ENCODE measurements at regions not wholly inside any gene's neighbourhood (a gene's known extent, or its start where the extent isn't known, plus 50 kb on each side); places are given as distances from the start of the nearest gene placed in this dataset.

DNA sequence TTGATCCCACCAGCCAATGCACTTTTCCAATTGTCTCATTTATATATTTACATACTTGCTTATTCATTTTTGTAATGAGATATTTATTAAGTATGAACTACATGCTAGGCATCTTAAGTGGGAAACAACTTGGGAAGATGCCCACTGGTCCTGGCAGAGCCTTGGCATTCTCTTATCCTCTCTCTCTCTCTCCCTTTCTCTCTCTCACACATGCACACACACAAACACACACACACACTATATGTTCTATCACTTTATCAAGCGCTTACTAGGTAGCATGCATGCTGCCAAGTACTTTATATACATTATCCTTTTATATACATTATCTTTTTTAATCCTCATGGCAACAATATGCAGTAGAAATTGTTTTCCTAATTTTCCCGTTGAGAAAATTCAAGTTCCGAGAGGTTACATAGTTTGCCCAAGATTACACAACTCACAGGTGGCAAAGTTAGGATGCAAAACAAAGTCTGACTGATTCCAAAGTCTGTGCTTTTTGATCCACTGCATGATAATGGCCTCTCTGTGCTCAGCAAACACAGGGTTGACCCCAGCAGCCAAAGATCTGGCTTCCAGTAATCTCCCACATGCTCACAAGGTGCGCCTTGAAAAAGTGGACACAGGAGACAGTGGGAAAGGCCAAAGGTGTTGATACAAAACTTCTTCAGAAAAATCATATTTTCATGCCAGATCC lies 173.1 kb upstream of the KLF3 start:
- POLR2A ChIA-PET (ENCODE audit: partially characterized antibody), result interaction anchor here (1.1 kb wide), 1 partner anchor 10 kb away, joined by 3 read pairs; no protein-coding TSS in a partner anchor
- peaks cover 5 to 17% (median 8%) of the 10 kb centered on the region in 4 experiments for H3K4me1 ChIP-seq (replicated peaks in 1 of 4; ENCODE audit: control insufficient read depth in 3 of 4, insufficient read depth in 4 of 4, low read length in 3 of 4)
- no peaks in the 10 kb centered on the region for H3K27me3 ChIP-seq (replicated peaks in 1 of 4; ENCODE audit: control insufficient read depth in 3 of 4, extremely low read depth in 1 of 4, insufficient read depth in 3 of 4, low read length in 3 of 4)
- H3K23me2 ChIP-seq (ENCODE audit: low read depth, low read length), result peaks cover 5% of the 10 kb centered on the region; the same call in 1 of the 2 replicates
- H2AK5ac ChIP-seq (ENCODE audit: low read depth, low read length), result no peak overlapping the region
- no peak for DNase-seq (ENCODE audit: low read depth in 1 of 2, low spot score in 2 of 2)
- no peak overlapping the region; a peak in 1 of 4 replicates for H3K4me2 ChIP-seq (ENCODE audit: insufficient read depth in 1 of 2, low read depth in 2 of 2, low read length in 2 of 2)
- FAIRE-seq, result no peak
- H3K4ac ChIP-seq (replicated peaks; ENCODE audit: insufficient read length, low read depth, low read length), result no peak overlapping the region
- CTCF ChIA-PET (ENCODE audit: partially characterized antibody), result interaction anchor here (0.5 kb wide), 1 partner anchor 8 kb away, joined by 3 read pairs; no protein-coding TSS in a partner anchor
- no peak overlapping the region for H2BK120ac ChIP-seq (replicated peaks; ENCODE audit: low read depth, low read length)
- H4K20me1 ChIP-seq (replicated peaks in 1 of 2; ENCODE audit: control insufficient read depth in 1 of 2, insufficient read depth in 2 of 2, low read length in 2 of 2), result no peaks in the 10 kb centered on the region
- no peak overlapping the region for H2BK12ac ChIP-seq (ENCODE audit: low read depth, low read length)
- no peak overlapping the region for H3K23ac ChIP-seq (ENCODE audit: insufficient read length)
- 89% methylated on average over 4 of the region's 4 CpGs; no CpG with 5 or more reads in 1 of the 2 experiments for WGBS, 2 experiments (ENCODE audit: extremely low coverage in 1 of 2, insufficient coverage in 1 of 2, insufficient read length in 1 of 2, insufficient replicate concordance in 2 of 2, low coverage in 1 of 2, low lambda C conversion rate in 2 of 2, missing lambda C conversion rate in 1 of 2)
- H4K5ac ChIP-seq (ENCODE audit: insufficient read length, low read depth, low read length), result no peak overlapping the region
- H2AFZ ChIP-seq (ENCODE audit: low read length), result 0 out of 2 replicates have a peak overlapping the region, but pooled peaks have one; percentile 25
- peak overlapping the region; percentile 44 for H4K91ac ChIP-seq (replicated peaks; ENCODE audit: insufficient read length, low read length)
- no peak overlapping the region for H3K9ac ChIP-seq (replicated peaks in 1 of 4; ENCODE audit: extremely low read depth in 1 of 4, low read depth in 3 of 4, low read length in 3 of 4)
- H2BK5ac ChIP-seq (ENCODE audit: low read depth, low read length), result no peak overlapping the region
- H3K27ac ChIP-seq (ENCODE audit: low read depth, low read length), result no peak overlapping the region
- H3K14ac ChIP-seq (ENCODE audit: insufficient read length), result no peak overlapping the region
- no peaks in the 10 kb centered on the region for H3K9me3 ChIP-seq (ENCODE audit: insufficient read depth in 2 of 2, low read depth in 1 of 2, low read length in 1 of 2)
- no peak overlapping the region for H4K8ac ChIP-seq (ENCODE audit: extremely low read depth, insufficient read depth, low read length)
- H2BK15ac ChIP-seq (ENCODE audit: low read length), result no peak overlapping the region
- H2BK20ac ChIP-seq (ENCODE audit: low read length), result no peak overlapping the region; the same call in 1 of the 2 replicates
- no peaks in the 10 kb centered on the region for H3K79me2 ChIP-seq (ENCODE audit: control insufficient read depth in 1 of 2, insufficient read depth in 2 of 2, low read length in 2 of 2)
- H3K4me3 ChIP-seq (ENCODE audit: extremely low read depth in 1 of 4, insufficient read depth in 2 of 4, low read depth in 3 of 4, low read length in 4 of 4), result no peak overlapping the region
- H3K79me1 ChIP-seq (ENCODE audit: low read depth, low read length), result no peaks in the 10 kb centered on the region
- no peaks in the 10 kb centered on the region for H3K36me3 ChIP-seq (ENCODE audit: control insufficient read depth in 2 of 4, insufficient read depth in 4 of 4, low read length in 3 of 4)
- TF ChIP-seq SP4 (IDR thresholded peaks at IDR 0.05; ENCODE audit: low read length) (no peak), TAF7 (optimal IDR thresholded peaks at IDR 0.05; ENCODE audit: borderline replicate concordance, low read depth, low read length) (no peak), SP2 (IDR thresholded peaks at IDR 0.05; ENCODE audit: low read length) (no peak), PHF8 (conservative IDR thresholded peaks at IDR 0.05; ENCODE audit: low read depth, low read length) (no peak), ZNF274 (IDR thresholded peaks at IDR 0.05; ENCODE audit: borderline replicate concordance, extremely low read depth, low read length) (no peak), JUND (IDR thresholded peaks at IDR 0.05; ENCODE audit: low read length) (no peak), POU5F1 (IDR thresholded peaks at IDR 0.05; ENCODE audit: low read depth, low read length) (no peak)
- TF ChIP-seq, protein P1, sequence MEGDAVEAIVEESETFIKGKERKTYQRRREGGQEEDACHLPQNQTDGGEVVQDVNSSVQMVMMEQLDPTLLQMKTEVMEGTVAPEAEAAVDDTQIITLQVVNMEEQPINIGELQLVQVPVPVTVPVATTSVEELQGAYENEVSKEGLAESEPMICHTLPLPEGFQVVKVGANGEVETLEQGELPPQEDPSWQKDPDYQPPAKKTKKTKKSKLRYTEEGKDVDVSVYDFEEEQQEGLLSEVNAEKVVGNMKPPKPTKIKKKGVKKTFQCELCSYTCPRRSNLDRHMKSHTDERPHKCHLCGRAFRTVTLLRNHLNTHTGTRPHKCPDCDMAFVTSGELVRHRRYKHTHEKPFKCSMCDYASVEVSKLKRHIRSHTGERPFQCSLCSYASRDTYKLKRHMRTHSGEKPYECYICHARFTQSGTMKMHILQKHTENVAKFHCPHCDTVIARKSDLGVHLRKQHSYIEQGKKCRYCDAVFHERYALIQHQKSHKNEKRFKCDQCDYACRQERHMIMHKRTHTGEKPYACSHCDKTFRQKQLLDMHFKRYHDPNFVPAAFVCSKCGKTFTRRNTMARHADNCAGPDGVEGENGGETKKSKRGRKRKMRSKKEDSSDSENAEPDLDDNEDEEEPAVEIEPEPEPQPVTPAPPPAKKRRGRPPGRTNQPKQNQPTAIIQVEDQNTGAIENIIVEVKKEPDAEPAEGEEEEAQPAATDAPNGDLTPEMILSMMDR (IDR thresholded peaks at IDR 0.05; ENCODE audit: control extremely low read depth in 1 of 3, insufficient read depth in 1 of 3, low read depth in 1 of 3, low read length in 3 of 3), result no peak
- H3K18ac ChIP-seq (ENCODE audit: extremely low read depth, low read length), result 0 out of 2 replicates have a peak overlapping the region, but pooled peaks have one; percentile 56
- no peak overlapping the region for H3K56ac ChIP-seq (replicated peaks; ENCODE audit: insufficient read length, low read depth, low read length)
